ENCODE measurements at regions not wholly inside any gene's neighbourhood (a gene's known extent, or its start where the extent isn't known, plus 50 kb on each side); places are given as distances from the start of the nearest gene placed in this dataset.

DNA sequence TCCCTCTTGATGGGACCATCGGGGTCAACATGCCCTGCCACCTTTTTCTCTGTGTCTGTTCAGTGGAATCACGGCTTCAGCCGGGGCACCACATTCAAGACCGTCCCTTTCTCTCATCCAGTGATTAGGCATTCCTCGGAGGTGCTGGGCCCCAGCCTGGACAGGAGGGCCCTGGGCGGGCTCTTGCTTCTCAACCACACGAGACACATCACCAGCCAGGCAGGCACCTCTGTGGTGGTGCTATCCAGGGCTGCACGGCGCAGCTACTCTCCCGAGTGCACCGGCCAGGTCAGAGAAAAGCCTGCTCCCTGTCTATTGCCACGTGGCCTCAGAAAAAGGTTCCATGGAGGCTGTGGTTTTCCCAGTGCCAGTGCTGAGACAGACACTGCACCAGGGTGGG lies 255.2 kb upstream of the IRX1 start:
- TF ChIP-seq, protein P1, sequence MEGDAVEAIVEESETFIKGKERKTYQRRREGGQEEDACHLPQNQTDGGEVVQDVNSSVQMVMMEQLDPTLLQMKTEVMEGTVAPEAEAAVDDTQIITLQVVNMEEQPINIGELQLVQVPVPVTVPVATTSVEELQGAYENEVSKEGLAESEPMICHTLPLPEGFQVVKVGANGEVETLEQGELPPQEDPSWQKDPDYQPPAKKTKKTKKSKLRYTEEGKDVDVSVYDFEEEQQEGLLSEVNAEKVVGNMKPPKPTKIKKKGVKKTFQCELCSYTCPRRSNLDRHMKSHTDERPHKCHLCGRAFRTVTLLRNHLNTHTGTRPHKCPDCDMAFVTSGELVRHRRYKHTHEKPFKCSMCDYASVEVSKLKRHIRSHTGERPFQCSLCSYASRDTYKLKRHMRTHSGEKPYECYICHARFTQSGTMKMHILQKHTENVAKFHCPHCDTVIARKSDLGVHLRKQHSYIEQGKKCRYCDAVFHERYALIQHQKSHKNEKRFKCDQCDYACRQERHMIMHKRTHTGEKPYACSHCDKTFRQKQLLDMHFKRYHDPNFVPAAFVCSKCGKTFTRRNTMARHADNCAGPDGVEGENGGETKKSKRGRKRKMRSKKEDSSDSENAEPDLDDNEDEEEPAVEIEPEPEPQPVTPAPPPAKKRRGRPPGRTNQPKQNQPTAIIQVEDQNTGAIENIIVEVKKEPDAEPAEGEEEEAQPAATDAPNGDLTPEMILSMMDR (conservative IDR thresholded peaks at IDR 0.05; ENCODE audit: low read length), result no peak
- TF ChIP-seq EZH2phosphoT487 (IDR thresholded peaks at IDR 0.05; ENCODE audit: borderline replicate concordance), result no peak

All from Loucy (cell line).